Renal pelvis (tissue), 1 donor: ENCODE measurements at regions not wholly inside any gene's neighbourhood (a gene's known extent, or its start where the extent isn't known, plus 50 kb on each side); places are given as distances from the start of the nearest gene placed in this dataset.
"Not testable (repeated sequence)": the region's sequence is repeated elsewhere in the genome, so short reads cannot be mapped to it uniquely, and the experiment has no call there.

ENCODE experiments used
- DNase-seq: peaks from one replicate; pipeline ENCODE4 v3.0.0-alpha.2; 2013

GRCh38 chr3:3333571-3333970 lies 154.1 kb upstream of the CRBN start:
- no peak for DNase-seq

DNA sequence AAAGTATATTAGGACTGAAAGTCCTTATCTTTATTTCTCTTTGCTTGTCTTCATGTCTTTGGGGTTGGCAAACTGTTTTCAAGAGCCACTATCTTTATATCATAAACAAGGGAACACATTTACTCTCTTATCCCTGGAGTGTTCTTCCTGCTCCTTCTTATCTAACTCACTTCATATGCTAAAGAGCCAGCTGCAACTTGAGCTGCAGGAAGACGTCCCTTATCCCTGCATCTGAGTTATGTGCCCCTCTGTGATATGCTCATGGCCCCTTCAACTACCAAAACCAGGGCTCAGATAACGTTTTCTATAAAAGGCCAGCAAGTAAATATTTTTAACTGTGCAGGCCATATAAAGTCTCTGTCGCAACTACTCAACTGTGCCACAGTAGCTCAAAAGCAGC lies 137.0 kb upstream of the CRBN start:
- DNase-seq, result no peak

GRCh38 chr3:3315846-3316245 lies 136.4 kb upstream of the CRBN start:
- DNase-seq, result peak; percentile 24

GRCh38 chr3:3309887-3310286 lies 130.4 kb upstream of the CRBN start:
- DNase-seq, result peak; percentile 24

DNA sequence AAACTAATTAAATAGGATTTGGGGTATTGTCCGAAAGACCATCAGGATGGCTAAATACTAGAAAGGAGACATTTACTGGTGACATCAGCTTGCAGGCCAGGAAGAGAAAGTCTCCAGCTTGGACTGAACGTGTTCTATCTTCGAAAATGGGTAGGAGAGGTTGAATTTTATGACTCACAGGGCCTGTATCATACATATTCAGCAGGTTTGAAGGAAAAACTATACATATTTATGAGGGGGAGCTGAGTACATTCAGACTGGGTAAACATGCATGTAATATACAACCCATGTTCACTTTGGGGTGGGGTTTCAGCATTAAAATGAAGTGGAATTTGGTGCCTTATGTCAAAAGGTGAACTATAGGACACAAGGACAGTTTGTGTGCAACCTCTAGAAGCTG lies 129.3 kb upstream of the CRBN start:
- no peak for DNase-seq

- no peak for DNase-seq
Observed at GRCh38 chr3:3307491-3307890, 128.0 kb upstream of the CRBN start.

GRCh38 chr3:3305841-3306240 lies 126.3 kb upstream of the CRBN start:
- DNase-seq, result no peak

DNA sequence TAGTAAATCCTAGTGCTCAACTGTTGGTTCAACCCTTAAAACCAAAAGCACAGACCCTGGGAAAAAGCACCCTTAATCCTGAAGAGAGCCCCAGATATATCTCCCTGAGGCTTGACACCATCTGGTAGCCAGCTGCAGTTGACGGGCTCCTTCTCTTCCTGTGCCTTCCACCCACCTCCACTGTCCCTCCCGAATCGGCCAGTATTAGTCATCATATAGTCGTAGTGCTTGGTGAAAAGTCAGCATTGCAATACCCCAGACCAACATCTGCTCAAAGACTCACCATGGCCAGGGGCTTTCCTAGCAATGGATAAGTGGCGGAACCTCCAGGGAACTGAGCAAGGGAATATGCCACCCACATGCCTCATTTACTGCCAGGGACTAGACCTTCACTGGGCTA lies 125.6 kb upstream of the CRBN start:
- no peak for DNase-seq

DNA sequence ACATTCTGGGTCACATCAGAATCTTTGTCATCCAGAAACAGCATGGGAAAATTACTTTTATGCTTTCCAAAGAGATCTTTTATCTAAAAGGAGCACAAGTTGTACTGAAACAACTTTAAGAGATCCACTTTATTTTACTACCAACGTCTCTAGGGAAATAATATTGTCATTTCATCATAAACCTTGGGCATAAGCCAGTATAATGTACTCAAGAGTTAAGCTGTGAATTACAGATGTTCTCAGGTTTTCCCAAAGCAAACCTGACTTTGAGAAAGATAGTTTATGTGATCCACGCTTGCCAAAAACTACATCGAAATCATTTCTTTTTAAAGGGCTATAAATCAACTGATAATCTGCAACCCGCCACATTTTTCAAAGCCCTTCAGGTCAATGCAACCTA lies 124.1 kb upstream of the CRBN start:
- DNase-seq, result no peak

DNA sequence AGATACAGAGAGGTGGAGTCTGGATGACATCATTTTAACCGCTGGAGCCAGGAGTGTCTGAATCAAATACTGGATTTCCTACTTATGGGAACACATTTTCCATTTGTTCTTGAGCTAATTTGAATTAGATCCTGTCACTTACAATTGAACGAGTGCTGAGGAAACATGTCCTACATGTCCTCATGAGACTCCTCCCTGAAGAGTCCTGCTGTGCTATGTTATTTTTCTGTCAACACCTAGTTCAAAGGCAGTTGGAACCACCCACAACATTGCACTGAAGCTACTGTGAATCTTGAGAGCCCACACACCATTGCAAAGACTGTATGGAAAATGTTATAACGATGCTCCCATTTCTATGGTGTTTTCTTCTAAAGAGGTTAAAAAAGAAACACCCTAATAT lies 123.5 kb upstream of the CRBN start:
- DNase-seq, result no peak

GRCh38 chr3:3301476-3301875 lies 122.0 kb upstream of the CRBN start:
- DNase-seq, result no peak

- no peak for DNase-seq
Observed at GRCh38 chr3:3296979-3297381, 117.5 kb upstream of the CRBN start.

DNA sequence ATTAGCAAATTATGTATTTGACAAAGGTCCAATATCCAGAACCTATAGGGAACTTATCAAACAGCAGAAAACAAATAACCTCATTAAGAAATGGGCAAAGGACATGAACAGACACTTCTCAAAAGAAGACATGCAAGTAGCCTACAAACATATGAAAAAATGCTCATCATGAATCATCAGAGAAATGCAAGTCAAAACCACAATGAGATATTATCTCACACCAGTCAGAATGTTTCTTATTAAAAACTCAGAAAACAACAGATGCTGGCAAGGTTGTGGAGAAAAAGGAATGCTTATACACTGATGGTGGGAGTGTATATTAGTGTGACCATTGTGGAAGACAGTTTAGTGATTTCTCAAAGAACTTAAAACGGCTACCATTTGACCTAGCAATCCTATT lies 116.1 kb upstream of the CRBN start:
- no peak for DNase-seq

GRCh38 chr3:3291756-3292283 lies 112.3 kb upstream of the CRBN start:
- not testable (repeated sequence) for DNase-seq

DNA sequence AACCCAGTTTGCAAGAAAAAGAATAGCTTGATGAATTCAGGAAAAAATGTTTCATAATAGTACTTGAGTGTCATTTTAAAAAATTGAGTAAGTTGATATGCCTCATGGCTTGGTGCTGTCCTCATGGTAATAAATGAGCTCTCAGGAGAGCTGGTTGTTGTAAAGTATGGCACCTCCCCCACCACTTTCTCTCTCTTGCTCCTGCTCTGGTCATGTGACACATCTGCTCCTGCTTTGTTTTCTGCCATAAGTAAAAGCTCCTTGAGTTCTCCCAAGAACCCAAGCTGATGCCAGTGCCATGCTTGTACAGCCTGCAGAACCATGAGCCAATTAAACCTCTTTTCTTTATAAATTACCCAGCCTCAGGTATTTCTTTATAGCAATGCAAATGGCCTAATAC lies 108.8 kb upstream of the CRBN start:
- no peak for DNase-seq

GRCh38 chr3:3286014-3286413 lies 106.5 kb upstream of the CRBN start:
- no peak for DNase-seq

- no peak for DNase-seq
Observed at GRCh38 chr3:3281024-3281423, 101.5 kb upstream of the CRBN start.

- no peak for DNase-seq
Observed at GRCh38 chr3:3280396-3280795, 100.9 kb upstream of the CRBN start.

DNA sequence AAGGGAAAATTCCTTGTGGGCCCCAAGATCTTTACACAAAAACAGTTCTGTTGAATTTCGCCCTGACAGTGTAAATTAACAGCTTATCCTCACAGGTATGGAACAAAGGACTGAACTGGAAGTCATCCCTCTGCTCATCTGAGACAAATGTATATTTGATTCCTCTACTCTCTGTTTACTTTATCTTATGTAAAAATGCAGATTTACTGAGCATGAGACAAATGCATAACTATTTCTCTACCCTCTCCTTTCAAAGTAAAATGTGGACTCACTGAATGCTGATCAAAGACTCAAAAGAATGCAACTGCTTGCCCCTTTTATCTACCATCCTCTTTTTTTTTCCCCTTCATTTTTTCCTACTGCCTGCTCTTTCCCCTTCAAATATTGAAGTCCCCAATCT lies 98.6 kb upstream of the CRBN start:
- DNase-seq, result no peak

DNA sequence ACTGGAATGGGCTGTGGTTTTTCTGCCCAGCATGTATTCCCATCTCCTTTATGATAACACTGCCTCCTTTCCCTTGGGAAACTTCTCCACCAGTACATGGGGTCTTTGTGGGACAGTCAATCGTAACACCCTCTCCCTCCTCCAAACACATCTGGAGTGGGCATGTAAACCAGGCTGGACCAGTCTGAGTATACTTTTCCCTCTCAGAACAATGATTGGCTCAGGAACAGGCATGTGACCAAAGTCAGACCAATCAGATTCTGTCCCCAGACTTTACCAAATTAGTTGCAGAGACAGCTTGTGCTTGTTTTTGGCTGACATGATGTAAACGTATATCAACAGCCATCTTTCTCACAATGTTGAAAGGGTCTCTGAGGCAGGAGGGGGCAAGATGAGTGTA lies 97.1 kb upstream of the CRBN start:
- DNase-seq, result no peak

DNA sequence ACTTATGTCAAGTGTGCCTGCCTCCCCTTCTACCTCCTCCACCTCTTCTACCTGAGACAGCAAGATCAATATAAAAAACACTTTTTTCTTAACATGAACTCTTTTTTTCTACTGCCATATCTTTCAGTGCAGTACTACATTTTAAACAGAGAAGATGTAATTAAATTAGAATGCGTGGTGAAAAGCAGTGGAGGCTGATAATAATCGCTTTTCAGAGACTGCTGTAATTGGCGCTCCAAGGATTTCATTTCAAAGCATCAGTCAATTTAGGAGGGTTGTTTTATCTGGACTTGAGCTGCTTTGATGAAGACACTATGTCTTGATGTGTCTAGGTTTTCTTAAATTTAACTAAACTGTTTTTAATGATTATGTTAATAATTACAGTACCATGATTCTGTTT lies 85.3 kb upstream of the CRBN start:
- no peak for DNase-seq

GRCh38 chr3:3260870-3261269 lies 81.4 kb upstream of the CRBN start:
- DNase-seq, result no peak

DNA sequence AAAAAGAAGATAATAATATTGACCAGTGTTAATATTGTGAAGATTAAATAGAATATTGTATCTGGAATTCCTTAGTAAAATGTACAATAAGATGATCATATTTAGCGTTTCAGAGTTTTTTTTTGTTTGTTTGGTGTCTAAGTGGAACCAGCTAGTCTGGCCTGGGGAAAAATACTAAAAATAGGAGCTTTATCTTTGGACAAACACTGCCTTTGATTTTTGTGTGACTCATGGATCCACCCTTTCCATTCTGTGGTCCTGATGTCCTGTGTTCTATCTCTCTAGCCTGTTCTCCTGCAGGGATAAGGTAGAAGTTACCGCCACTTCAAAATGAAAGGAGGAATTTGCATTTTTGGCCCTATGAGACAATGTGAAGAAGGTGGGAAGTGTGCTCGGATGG lies 79.7 kb upstream of the CRBN start:
- no peak for DNase-seq

DNA sequence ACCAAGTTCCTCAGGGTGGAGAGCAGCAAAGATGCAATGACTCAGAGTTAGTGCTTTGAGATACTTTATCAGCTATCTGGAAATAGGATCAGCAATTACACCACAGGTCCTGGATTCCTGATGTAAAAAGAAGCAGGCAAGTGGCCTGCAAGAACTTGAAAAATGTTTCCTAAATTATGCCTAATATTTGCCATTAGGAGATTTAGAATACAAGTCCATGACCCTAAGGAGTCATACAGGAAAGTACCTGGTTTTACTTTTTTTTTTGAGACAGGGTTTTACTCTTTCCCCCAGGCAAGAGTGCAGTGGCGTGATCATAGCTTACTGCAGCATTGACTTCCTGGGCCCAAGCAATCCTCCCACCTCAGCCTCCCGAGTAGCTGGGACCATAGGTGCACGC lies 78.8 kb upstream of the CRBN start:
- DNase-seq, result no peak

- no peak for DNase-seq
Observed at GRCh38 chr3:3241596-3241995, 62.1 kb upstream of the CRBN start.
